Neutrophil (primary cell): ENCODE measurements at regions not wholly inside any gene's neighbourhood (a gene's known extent, or its start where the extent isn't known, plus 50 kb on each side); places are given as distances from the start of the nearest gene placed in this dataset.
"Not testable (repeated sequence)": the region's sequence is repeated elsewhere in the genome, so short reads cannot be mapped to it uniquely, and the experiment has no call there.

Experiments used
- H3K27ac ChIP-seq: fragments of 200-600 bp; sonication (generic); 2 replicates; pipeline ENCODE4 v1.5.1; 2016; ENCODE audit warnings: mild to moderate bottlenecking, moderate library complexity
- H3K27me3 ChIP-seq: fragments of 200-600 bp; sonication (generic); 2 replicates; pipeline ENCODE4 v1.6.0; 2016; ENCODE audit warnings: mild to moderate bottlenecking
- H3K36me3 ChIP-seq: fragments of 200-600 bp; sonication (generic); 2 replicates; pipeline ENCODE4 v1.5.1; 2017
- H3K4me1 ChIP-seq, 2 experiments: fragments of 200-600 bp in 1 of 2; sonication (generic) in 1 of 2; 1 replicate in 1 of 2; 2 replicates in 1 of 2; pipeline versions ENCODE4 v1.5.1 to v1.6.1; 2013 to 2016; ENCODE audit warnings: low read depth in 1 of 2, low read length in 1 of 2, mild to moderate bottlenecking in 1 of 2, moderate library complexity in 1 of 2; ENCODE audit not compliant: control insufficient read depth in 1 of 2, insufficient read depth in 1 of 2
- H3K4me3 ChIP-seq, 2 experiments: fragments of 200-600 bp in 1 of 2; sonication (generic) in 1 of 2; 1 replicate in 1 of 2; 2 replicates in 1 of 2; pipeline ENCODE4 v1.5.1; 2013 to 2016; ENCODE audit warnings: low read depth in 1 of 2, low read length in 1 of 2, mild to moderate bottlenecking in 1 of 2, moderate library complexity in 1 of 2
- H3K9me3 ChIP-seq: fragments of 200-600 bp; sonication (generic); 2 replicates; pipeline ENCODE4 v1.5.1; 2016
- TF ChIP-seq, protein P1 (sequence below): fragments of 200-600 bp; sonication (generic); IDR thresholded peaks from 2 replicates; pipeline ENCODE4 v1.5.1; 2016; ENCODE audit warnings: antibody characterized with exemption

DNA sequence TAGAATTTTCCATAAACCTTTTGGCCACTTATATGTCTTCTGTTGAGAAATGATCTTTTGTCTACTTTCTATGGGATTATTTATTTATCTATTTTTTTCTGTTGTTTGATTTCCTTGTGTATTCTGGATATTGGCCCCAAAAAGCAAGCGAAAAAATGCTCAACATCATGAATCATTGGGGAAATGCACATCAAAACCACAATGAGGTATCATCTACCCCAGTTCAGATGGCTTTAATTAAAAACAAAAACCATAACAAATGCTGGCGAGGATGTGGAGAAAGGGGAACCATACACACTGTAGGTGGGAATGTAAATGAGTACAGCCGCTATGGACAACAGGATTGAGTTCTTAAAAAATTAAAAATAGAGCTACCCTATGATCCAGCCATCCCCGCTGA, 125.0 kb upstream of the LPCAT1 start:
- H3K27me3 ChIP-seq = peaks cover 84% of the 10 kb centered on the region
- no peak overlapping the region for H3K4me3 ChIP-seq
- no peak overlapping the region for H3K27ac ChIP-seq
- TF ChIP-seq, protein P1, sequence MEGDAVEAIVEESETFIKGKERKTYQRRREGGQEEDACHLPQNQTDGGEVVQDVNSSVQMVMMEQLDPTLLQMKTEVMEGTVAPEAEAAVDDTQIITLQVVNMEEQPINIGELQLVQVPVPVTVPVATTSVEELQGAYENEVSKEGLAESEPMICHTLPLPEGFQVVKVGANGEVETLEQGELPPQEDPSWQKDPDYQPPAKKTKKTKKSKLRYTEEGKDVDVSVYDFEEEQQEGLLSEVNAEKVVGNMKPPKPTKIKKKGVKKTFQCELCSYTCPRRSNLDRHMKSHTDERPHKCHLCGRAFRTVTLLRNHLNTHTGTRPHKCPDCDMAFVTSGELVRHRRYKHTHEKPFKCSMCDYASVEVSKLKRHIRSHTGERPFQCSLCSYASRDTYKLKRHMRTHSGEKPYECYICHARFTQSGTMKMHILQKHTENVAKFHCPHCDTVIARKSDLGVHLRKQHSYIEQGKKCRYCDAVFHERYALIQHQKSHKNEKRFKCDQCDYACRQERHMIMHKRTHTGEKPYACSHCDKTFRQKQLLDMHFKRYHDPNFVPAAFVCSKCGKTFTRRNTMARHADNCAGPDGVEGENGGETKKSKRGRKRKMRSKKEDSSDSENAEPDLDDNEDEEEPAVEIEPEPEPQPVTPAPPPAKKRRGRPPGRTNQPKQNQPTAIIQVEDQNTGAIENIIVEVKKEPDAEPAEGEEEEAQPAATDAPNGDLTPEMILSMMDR = no peak
- peaks cover 7% of the 10 kb centered on the region in 2 experiments for H3K4me1 ChIP-seq
- H3K36me3 ChIP-seq = no peaks in the 10 kb centered on the region
- no peaks in the 10 kb centered on the region for H3K9me3 ChIP-seq

DNA sequence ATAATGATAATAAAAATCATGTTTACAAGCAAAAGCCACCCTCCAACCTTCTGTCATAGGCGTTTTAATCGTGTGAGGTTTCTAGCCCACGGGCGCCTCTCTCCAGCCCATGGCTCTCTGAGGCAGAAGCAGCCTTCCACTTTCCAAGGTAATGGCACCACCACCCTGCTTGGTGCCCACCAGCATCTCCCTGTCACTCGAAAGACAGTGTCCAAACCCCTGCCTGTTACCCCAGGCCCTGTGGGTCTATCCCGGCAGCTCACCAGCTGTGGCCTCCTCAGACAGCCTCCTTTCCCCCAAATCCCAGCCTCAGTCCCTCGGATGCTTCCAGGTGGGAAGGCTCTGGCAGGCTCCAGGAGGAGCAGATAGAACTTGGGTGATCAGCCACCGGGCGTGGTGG, 123.8 kb upstream of the LPCAT1 start:
- peaks cover 84% of the 10 kb centered on the region for H3K27me3 ChIP-seq

DNA sequence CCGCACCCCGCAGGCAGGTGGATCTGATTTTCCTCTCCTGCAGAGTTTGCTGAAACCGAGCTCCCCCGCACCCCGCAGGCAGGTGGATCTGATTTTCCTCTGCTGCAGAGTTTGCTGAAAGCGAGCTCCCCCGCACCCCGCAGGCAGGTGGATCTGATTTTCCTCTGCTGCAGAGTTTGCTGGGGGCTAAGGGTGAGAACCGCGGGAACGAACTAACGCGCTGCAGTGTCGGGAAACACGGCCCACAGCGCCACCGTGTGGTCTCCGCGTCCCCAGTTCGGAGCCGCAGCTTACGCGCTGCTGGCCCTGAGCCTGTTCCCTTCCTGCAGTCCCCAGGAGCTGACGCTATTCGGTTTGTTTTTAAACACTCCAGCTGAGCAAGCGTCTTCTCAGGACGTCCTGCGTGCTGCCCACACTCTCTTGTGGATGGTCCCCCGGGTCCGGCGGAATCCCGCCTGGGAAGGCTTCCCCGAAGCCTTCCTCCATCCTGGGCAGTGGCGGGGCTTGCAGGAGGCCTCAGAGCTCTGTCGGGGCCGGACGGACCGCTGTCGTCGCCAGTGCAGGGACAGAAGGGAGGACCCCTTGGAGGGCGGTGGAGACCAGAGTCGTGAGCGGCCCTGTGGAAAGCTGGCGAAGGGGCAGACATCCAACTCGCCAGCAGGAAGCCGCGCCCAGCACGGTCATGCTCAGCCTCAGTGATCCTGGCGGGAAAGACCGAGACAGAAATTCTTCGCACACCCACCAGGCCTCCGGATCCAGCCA, 121.2 kb upstream of the LPCAT1 start:
- TF ChIP-seq, protein P1 = peak; percentile 81
- Histone ChIP-seq H3K4me1 (peaks cover under 1% of the 10 kb centered on the region in 2 experiments), H3K27me3 (peaks cover 87% of the 10 kb centered on the region), H3K27ac (no peak overlapping the region), H3K36me3 (no peaks in the 10 kb centered on the region), H3K9me3 (no peaks in the 10 kb centered on the region), H3K4me3 (no peak overlapping the region)

More for the DNA sequence above, 123.8 kb upstream of the LPCAT1 start:
- Histone ChIP-seq H3K36me3 (no peaks in the 10 kb centered on the region), H3K4me1 (peaks cover 7% of the 10 kb centered on the region in 2 experiments), H3K4me3 (no peak overlapping the region), H3K9me3 (no peaks in the 10 kb centered on the region), H3K27ac (no peak overlapping the region)
- TF ChIP-seq, protein P1 = no peak

DNA sequence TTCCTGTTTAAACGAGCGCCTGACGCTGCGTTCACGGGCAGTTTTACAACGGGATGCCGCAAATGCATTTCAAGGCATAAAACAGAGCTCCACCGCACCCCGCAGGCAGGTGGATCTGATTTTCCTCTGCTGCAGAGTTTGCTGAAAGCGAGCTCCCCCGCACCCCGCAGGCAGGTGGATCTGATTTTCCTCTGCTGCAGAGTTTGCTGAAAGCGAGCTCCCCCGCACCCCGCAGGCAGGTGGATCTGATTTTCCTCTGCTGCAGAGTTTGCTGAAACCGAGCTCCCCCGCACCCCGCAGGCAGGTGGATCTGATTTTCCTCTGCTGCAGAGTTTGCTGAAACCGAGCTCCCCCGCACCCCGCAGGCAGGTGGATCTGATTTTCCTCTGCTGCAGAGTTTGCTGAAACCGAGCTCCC, 120.6 kb upstream of the LPCAT1 start:
- not testable (repeated sequence) for H3K4me1 ChIP-seq, H3K9me3 ChIP-seq, H3K4me3 ChIP-seq, H3K27ac ChIP-seq, H3K36me3 ChIP-seq
- H3K27me3 ChIP-seq = peaks cover 87% of the 10 kb centered on the region

DNA sequence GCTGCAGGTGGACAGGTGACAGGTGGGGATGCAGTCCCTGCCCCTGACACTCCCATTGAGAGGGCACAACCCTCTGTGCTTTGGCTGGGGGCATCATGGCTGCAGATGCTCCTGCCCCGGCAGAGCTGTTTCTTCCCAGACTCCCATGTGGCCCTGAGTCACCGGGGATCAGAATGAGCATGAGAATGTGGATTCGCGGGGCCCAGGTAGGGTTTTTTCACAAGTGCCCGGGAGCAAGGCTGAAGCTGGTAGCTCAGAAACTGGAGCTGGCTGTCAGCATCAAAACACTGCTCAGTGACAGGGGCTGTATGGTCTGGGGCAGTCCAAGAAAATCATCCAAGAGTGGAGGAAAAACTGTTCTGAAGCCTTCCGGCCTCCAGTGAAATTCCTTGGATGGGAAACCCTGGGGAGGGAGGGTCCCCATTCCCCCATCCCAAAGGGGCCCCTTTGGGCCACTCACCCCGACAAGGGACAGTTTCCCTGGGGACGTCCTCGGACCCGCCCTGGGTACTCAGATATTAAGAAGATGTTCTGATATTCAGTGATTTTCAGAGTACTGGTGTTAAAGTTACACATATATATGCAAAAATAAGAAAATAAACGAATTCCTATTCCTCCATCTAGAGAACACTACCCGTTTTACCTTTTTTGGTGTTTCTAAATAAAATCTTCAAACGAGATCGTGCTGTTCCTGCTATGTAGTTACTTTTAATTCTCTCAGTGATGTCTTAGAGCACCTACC, 120.1 kb upstream of the LPCAT1 start:
- TF ChIP-seq, protein P1 = no peak
- Histone ChIP-seq H3K4me1 (no peaks in the 10 kb centered on the region), H3K27ac (no peak overlapping the region), H3K36me3 (no peaks in the 10 kb centered on the region), H3K27me3 (peaks cover 81% of the 10 kb centered on the region), H3K4me3 (no peak overlapping the region), H3K9me3 (no peaks in the 10 kb centered on the region)

DNA sequence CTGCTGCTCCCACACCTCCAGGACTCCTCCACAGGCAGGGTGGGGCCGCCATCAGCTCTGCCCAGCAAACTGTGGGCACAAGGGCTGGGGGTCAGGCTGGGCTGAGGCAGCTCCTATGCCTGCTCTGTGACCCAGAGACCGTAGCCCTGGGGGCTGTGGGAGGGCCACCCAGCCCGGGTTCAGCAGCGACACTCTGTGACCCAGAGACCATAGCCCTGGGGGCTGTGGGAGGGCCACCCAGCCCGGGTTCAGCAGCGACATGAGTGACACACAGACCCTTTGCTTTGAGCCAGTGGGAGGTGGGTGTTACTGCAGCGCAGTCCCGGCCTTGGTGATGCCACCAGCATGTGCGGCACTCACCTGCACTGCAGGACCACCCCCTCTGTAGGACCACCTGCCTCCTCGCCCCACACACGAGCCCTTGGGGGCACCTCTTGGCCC, 118.9 kb upstream of the LPCAT1 start:
- Histone ChIP-seq H3K4me1 (no peaks in the 10 kb centered on the region), H3K27me3 (peaks cover 70% of the 10 kb centered on the region), H3K36me3 (no peaks in the 10 kb centered on the region), H3K27ac (no peak overlapping the region), H3K4me3 (no peak overlapping the region), H3K9me3 (no peaks in the 10 kb centered on the region)
- TF ChIP-seq, protein P1 = no peak
